HG02885 (cell line): ENCODE measurements at regions not wholly inside any gene's neighbourhood (a gene's known extent, or its start where the extent isn't known, plus 50 kb on each side); places are given as distances from the start of the nearest gene placed in this dataset.

Source experiments
- ATAC-seq: cut with Tn5 transposase; IDR thresholded peaks from one replicate; pipeline ENCODE4 v1.9.1; 2021; ENCODE audit warnings: mild to moderate bottlenecking; ENCODE audit not compliant: unreplicated experiment, poor library complexity

DNA sequence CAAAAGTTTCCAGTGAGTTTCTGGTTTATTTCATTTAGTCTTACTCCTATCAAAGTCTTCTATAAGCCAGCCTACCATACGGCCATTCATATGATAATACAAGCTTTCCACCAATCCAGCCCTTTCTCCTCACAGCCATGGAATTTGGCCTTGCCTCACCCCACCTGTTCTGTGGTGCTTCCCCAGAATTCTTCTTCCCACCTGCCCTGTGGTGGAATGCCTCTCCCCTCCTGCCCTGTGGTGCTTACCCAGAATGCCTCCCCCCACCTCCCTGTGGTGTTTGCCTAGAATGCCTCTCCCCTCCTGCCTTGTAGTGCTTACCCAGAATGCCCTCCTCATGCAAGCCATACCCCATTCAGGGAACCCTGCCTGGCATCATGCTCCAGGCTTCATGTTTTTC is 90.3 kb upstream of the APC start:
- no peak for ATAC-seq

DNA sequence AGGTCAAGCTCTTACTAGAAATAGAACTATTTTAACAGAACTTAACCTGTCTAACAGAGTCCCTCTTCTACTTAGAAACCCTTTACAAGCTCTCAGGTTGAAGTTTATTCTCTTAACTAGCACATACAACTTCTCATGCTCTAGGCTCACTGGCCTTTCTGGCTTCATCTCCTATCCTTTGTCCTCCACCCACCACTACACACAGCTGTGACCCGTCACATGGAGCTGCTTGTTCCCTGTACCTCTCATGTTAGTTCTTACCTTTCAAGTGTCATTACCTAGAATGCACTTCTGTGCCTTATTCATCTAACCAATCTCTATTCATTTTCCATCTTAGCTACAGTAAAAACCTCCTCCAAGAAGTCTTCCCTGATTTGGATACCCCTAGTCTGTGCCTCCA is 89.4 kb upstream of the APC start:
- ATAC-seq: no peak

DNA sequence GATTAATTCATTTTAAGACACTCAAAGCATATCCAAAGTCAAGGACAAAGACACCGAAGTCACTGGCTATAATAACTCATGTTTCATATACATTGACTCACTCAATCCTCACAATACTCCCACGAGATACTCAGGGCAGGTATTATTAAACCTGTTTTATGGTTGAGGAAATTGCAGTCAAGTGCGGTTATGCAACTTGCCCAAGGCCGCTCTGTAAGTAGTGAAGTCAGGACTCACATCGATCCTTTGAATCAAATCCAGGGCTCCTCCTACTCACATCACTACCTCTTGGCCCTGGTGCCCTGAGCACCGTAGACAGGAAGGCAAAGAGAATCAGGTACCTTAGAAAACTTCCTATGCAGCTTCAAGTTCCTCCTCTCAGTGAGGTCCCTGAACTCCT is 87.8 kb upstream of the APC start:
- no peak for ATAC-seq

DNA sequence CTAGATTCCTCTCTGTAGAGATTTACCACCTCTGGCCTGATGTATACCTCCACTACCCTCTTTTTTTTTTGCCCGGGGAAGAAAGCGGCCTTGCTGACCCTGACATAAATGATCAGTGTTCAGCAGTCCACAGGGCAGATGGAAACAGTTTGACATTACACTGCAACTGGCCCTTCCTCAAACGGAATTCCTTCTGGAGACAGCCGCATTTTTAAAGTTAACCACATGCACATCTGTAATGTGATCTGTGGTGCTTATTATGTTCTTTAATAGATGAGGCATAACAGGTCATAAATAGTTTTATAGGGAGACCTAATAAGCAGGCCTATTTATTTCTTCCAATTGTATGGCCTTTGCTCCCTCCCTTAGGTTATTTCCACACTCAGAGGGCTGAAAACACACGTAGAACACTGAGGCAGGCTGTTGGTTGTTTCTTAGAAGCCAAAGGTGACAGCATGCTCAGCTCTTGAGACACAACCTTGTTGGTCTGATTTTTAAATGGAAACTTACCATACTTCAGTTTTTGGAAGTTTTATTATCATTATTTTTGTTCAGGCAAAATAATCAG is 84.0 kb upstream of the APC start:
- no peak for ATAC-seq

DNA sequence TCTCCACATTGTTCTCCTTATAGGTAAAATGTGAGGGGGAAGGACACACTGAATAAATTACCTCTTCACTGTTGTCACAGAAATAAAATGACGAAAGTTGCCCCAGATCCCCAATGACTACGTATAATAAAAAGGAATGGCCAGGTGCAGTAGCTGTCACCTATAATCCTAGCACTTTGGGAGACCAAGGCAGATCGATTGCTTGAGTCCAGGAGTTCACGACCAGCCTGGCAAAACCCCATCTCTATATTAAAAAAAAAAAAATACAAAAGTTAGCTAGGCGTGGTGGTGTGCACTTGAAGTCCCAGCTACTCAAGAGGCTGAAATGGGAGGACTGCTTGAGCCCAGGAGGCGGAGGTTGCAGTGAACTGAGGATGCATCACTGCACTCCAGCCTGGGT is 82.2 kb upstream of the APC start:
- no peak for ATAC-seq

DNA sequence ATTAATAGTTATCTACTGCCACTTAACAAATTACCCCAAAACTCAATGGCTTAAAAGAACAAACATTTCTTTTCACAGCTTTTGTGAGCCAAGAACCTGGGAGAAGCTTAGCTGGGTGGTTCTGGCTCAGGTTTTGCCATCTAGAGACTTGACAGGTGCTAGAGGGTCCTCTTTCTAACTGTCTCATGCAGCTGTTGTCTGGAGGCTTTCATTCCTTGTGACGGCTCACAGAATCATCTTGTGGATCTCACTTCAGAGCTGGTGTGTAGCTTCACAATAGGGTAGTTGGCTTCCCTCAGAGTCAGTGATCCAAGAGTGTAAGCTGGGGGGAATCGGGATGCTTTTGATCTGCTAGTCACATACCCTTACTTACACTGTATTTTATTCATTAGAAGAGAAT is 81.2 kb upstream of the APC start:
- no peak for ATAC-seq

DNA sequence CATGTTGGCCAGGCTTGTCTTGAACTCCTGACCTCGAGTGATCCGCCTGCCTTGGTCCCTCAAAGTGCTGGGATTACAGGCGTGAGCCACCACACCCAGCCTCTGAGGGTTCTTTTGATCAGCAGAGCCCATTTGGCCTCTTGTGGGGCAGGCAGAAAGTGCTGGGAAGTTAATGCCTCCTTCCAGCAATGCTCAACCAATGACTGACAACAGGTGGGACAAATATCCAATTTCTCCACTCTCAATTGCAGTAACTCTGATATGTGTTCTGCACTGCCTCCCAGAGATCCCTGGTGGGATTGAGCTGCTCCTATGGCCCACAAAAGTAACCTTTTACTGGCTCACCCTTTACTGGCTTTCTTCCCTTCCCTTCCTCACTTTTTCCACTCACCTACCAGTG is 79.9 kb upstream of the APC start:
- no peak for ATAC-seq

DNA sequence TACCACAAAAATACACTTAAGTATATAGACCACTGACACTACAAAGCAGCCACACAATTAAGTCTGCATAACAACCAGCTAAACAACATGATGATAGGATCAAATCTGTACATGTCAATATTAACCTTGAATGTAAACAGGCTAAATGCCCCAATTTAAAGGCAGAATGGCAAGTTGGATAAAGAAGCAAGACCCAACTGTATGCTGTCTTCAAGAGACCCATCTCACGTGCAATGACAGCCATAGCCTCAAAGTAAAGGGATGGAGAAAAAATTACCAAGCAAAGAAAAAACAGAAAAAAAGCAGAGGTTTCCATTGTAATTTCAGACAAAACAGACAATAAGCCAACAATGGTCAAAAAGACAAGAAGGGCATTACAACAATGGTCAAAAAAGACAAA is 77.3 kb upstream of the APC start:
- ATAC-seq: no peak

DNA sequence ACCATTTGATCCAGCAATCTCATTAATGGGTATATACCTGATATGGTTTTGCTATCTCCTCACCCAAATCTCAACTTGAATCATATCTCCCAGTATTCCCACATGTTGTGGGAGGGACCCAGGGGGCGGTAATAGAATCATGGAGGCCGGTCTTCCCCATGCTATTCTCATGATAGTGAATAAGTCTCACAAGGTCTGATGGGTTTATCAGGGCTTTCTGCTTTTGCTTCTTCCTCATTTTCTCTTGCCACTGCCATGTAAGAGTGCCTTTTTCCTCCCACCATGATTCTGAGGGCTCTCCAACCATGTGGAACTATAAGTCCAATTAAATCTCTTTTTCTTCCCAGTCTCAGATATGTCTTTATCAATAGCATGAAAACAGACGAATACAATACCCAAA is 74.5 kb upstream of the APC start:
- no peak for ATAC-seq

DNA sequence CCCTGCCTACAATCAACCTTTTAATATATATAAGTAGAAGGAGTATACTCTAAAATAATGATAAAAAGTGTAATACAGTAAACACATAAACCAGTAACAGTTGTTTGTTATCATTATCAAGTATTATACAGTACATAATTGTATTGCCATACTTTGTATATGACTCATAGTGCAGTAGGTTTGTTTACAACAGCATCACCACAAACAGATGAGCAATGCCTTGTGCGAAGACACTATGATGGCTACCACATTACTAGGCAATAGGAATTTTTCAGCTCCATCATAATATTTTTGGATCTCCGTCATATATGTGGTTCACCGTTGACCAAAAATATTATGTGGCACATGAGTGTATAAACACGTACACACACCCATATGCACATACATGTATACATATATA is 69.7 kb upstream of the APC start:
- no peak for ATAC-seq

DNA sequence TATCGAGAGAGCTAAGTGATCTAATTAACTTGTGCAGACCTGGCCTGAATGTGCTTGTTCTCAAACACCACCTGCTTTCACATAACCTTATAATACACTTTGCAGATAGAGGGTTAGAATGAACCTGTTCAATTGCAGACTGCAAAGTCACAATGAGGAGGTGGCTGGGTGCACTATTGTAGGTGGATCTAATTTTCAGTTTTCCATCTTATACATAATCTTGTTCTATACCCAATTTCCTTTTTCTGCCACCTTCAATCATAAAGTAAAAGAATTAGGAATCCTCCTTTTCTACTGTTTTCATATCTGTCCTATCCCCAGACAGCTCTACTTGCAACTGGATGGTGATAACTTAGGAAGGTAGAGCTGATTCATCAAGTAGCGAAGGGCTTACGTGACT is 68.8 kb upstream of the APC start:
- ATAC-seq: no peak

DNA sequence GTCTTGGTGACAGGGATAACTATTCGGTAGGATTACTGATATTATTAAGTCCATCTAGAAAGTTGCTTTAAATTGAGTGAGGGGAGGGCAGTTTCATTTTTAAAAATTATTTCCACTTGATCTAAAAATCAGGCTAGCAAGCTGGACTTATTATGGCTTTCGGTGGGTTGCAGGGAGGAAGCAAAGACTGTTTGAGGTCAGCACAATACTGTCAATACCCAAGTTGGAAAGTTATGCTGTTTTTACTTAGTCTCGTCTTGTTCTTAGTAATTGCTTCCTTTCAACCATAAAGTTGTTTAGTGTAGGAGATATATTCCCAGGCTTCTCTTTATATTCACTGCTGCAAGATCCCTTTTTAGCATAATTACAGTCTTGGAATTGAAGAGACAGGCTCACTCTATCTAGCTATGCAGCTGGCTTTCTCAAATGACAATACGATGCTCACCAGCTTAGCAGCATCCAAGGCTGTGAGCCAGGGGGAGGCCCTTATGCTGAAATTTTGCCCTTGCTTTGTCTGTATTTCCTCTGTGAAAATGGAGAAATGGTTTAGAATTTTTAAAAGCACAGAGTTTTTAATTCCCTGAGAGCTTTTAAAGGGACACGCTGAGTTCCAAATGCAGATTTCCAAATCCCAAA is 68.2 kb upstream of the APC start:
- no peak for ATAC-seq

DNA sequence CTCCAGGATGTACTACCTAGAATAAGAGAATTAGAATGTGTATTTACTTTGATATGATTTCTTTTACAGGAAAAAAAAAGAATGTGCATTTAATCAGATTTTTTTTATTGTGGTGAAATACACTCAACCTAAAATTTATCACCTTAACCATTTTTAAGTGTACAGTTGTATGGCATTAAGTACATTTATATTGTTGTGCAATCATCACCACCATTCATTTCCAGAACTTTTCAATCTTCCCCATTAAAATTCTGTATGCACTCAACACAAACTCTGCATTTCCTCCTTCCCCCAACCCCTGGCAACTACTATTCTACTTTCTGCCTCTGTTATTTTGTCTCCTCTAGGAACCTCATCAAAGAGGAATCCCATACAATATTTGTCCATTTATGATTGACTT is 66.0 kb upstream of the APC start:
- no peak for ATAC-seq

DNA sequence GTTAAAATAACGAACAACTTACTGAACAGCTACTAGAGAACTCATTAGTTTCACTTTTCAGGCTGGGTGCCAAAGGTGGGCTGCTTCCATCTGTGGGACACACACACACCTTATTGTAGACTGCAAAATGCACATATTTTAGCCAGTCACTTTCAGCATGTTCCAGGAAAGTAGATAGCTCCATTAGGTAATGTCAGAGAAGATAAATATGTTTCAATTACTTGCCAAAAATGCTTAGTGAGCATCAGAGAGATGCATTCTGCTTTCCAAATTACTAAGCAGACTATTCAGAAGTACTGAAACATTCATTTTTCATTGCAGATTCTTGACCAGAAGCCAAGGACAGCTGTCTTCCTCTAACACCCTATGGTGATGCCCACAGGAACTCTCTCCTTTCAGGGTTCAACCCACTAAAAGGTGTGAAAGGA is 56.2 kb upstream of the APC start:
- peak; percentile 73 for ATAC-seq

DNA sequence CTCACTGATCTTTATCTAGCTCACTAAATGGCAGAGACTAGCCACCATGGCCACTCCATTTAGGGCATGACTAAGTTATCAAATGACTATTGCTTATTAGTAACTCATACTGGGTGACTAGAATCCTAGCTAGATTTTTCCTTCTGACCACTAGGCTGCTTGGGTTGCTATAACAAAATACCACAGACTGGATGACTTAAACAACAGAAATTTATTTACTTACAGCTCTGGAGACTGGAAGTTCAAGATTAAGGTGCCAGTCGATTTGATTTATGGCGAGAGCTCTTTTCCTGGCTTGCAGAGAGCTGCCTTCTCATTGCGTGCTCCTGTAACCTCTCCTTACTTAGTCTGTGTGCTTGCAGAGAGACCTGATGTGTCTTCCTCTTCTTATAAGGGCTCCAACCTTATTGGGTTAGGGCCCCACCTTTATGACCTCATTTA is 55.0 kb upstream of the APC start:
- no peak for ATAC-seq

DNA sequence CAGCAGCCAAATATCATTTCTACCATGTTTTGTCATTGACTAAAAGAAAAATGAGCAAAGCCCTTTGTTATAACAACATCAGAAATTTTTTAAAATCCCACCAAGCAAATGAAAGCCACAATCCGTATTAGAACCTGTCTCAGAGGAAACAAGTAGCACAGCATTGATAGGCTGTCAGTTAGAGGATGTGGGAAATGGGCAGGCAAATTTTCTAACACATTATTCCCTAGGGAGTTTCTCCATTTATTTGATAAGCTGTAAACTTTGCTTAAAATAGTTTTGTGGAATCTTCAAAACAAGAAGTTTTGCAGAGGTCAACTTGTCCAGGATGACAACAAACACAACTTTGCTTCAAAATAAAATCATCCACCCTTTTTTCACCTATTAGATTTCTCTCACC is 53.6 kb upstream of the APC start:
- no peak for ATAC-seq

DNA sequence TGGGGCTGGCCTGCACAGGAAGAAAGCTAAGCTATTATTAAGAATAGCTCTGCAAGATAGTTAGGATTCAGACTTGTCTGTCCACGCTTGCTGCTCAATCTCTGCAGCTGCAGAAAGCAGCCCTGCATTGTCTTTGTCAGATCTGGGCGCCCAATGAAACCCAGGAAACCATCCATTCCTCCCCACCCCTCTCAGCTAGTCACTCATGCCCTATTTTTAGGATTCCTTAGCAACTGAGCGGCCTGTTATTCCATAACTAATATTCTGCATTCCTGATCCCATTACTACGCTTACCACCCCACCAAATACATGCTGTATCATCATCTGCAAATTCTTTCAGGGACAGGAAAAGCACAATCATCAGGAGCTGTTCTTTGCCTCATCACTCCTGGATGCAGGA is 52.9 kb upstream of the APC start:
- no peak for ATAC-seq

DNA sequence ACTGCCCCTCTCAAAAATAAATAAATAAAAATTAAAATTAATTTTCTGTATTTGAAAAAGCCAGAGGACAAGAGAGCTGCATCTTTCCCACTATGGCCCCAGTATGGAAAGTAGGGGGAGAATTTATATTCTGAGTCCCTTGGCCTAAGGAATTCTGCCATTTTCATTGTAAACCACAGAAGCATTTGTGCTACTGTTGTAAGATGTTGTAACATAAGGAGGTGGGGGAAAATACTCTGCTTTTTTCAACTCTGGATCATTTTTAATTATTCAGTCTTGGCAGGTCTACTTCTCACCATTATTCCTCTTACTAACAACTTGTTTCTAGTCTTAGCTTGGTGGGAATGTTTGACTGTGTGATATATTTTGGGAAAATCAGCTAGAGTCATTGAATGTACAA is 52.3 kb upstream of the APC start:
- ATAC-seq: no peak

DNA sequence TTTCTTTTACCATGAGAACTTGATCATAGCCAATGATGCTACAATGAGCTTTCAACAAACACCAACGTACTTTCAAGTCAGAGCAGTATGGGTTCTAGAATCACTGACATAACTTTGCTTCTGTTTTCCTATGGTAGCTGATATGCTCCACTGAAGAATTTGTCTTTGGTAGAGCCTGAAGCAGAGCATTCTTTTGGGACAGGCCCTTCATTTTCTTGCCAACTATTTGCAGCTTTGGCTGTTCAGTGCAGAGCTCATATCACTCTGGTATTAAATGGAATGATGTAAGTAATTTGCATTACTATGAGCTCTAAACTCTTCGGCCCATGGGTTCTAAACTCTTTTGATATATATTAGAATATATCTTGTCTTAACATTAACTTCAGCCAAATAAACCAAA is 51.8 kb upstream of the APC start:
- ATAC-seq: no peak

DNA sequence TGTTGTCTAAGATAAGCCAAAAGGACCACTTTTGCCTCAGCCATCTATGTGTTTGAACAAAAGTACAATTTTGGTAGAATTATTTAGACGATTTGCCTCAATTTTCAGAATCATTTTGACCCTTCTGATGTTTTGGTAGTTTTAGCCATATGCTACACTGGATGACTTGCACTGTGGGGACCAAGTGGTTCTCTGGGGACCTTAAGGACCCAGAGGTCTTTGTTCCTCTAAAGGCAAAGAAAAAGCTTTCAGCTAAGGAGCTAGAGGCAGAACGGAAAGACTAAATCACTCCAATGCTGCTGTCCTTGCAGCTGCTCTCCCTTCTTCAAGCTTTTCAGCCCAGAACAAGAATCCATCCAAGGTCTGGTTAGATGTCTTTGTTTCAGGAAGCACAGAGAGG is 51.0 kb upstream of the APC start:
- no peak for ATAC-seq

DNA sequence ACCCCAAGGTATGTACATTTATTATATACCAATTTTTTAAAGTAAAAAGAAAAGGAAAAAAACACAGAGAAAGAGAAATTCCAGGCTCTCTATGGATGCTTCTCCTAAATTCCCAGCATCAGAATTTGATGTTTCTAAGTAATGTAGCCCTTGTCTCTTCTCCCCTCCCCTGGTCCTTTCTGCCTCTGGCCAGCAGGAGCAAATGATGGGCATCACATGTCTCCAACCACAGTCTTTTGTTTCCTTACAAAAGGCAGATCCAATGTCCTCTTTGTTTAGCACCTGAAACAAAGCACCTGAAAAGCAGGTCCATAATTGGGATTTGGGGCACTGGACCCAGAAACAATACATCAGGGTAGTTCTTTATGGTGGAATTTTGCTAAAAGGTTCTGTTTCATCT is 50.4 kb upstream of the APC start:
- ATAC-seq: no peak
